IMR-90 (cell line): ENCODE measurements at regions not wholly inside any gene's neighbourhood (a gene's known extent, or its start where the extent isn't known, plus 50 kb on each side); places are given as distances from the start of the nearest gene placed in this dataset.

Source experiments
- BHLHE40 ChIP-seq: fragments of 150-350 bp; IDR thresholded peaks from 2 replicates; pipeline ENCODE4 v1.6.1; 2016; ENCODE audit warnings: mild to moderate bottlenecking, low read depth, low read length
- NFE2L2 ChIP-seq: fragments of 150-350 bp; IDR thresholded peaks from 2 replicates; pipeline ENCODE4 v1.6.1; 2016; ENCODE audit warnings: low read depth, mild to moderate bottlenecking, low read length
- POLR2A ChIP-seq: IDR thresholded peaks from 2 replicates; pipeline ENCODE4 v1.6.1; 2012; ENCODE audit warnings: mild to moderate bottlenecking, low read depth, low read length
- RCOR1 ChIP-seq: IDR thresholded peaks from 2 replicates; pipeline ENCODE4 v1.6.1; 2012; ENCODE audit warnings: mild to moderate bottlenecking, low read length, improper control_type of control experiment; ENCODE audit not compliant: insufficient replicate concordance
- TF ChIP-seq, protein P1 (sequence below): conservative IDR thresholded peaks from 2 replicates; pipeline ENCODE4 v1.5.1; 2012; ENCODE audit warnings: mild to moderate bottlenecking, low read depth, low read length, improper control_type of control experiment
- TF ChIP-seq, protein P2 (sequence below): fragments of 150-350 bp; IDR thresholded peaks from 2 replicates; pipeline ENCODE4 v1.6.1; 2017; ENCODE audit warnings: mild to moderate bottlenecking, antibody characterized with exemption, low read length, low read depth

DNA sequence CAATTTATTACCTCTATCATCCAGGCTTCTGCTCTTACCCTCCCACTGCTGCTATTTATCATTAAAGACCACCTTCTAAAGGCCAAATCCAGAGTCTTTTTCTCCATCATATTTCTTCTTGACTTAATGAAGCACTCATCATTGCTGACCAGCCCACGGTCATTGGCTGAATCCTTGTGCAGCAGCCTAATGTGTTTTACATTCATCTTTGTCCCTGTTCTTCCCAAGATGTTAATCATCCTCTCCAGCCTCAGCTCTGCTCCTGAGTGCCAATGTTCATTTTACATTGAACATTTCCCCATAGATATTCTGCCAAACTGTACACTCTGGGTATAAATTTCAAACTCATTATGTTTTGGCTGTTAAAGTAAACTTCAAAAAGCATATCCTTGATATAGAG lies 373.6 kb downstream of the NUP35 start:
- TF ChIP-seq, protein P1, sequence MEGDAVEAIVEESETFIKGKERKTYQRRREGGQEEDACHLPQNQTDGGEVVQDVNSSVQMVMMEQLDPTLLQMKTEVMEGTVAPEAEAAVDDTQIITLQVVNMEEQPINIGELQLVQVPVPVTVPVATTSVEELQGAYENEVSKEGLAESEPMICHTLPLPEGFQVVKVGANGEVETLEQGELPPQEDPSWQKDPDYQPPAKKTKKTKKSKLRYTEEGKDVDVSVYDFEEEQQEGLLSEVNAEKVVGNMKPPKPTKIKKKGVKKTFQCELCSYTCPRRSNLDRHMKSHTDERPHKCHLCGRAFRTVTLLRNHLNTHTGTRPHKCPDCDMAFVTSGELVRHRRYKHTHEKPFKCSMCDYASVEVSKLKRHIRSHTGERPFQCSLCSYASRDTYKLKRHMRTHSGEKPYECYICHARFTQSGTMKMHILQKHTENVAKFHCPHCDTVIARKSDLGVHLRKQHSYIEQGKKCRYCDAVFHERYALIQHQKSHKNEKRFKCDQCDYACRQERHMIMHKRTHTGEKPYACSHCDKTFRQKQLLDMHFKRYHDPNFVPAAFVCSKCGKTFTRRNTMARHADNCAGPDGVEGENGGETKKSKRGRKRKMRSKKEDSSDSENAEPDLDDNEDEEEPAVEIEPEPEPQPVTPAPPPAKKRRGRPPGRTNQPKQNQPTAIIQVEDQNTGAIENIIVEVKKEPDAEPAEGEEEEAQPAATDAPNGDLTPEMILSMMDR = no peak
- TF ChIP-seq RCOR1 (no peak), BHLHE40 (no peak), NFE2L2 (no peak), POLR2A (no peak)
- TF ChIP-seq, protein P2, sequence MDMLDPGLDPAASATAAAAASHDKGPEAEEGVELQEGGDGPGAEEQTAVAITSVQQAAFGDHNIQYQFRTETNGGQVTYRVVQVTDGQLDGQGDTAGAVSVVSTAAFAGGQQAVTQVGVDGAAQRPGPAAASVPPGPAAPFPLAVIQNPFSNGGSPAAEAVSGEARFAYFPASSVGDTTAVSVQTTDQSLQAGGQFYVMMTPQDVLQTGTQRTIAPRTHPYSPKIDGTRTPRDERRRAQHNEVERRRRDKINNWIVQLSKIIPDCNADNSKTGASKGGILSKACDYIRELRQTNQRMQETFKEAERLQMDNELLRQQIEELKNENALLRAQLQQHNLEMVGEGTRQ = no peak
